ENCODE measurements at regions not wholly inside any gene's neighbourhood (a gene's known extent, or its start where the extent isn't known, plus 50 kb on each side); places are given as distances from the start of the nearest gene placed in this dataset.

DNA sequence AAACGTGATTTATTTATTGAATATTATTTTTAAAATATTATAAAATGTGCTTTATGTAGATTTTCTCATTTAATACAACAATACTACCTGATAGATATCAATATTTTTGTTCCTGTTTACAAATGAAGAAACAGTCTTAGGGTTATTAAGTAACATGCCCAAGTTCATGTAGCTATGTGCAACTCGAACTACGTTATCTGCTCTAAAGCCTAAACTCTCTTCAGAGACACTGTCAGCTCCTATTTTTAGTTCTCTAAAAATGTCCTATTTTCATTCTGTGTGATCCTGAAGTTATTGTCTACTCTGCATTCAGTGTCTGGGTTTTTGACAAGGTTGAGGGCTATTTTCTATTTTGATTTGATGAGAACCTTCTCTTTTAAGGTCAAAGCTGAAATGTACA is 550.1 kb upstream of the B3GALT2 start:
- Mint-ChIP-seq H3K4me1 (ENCODE audit: low read depth) (peaks cover 2% of the 10 kb centered on the region), H3K4me3 (no peak overlapping the region), H3K36me3 (peaks cover 2% of the 10 kb centered on the region), H3K27me3 (no peaks in the 10 kb centered on the region), H3K27ac (no peak overlapping the region), H3K9me3 (ENCODE audit: low read depth) (no peaks in the 10 kb centered on the region)

- Mint-ChIP-seq H3K9me3 (ENCODE audit: low read depth) (no peaks in the 10 kb centered on the region), H3K4me1 (ENCODE audit: low read depth) (peaks cover 2% of the 10 kb centered on the region), H3K36me3 (peaks cover 2% of the 10 kb centered on the region), H3K27me3 (no peaks in the 10 kb centered on the region), H3K4me3 (no peak overlapping the region), H3K27ac (no peak overlapping the region)
Measured at GRCh38 chr1:193733674-193734073, 547.3 kb upstream of the B3GALT2 start.

DNA sequence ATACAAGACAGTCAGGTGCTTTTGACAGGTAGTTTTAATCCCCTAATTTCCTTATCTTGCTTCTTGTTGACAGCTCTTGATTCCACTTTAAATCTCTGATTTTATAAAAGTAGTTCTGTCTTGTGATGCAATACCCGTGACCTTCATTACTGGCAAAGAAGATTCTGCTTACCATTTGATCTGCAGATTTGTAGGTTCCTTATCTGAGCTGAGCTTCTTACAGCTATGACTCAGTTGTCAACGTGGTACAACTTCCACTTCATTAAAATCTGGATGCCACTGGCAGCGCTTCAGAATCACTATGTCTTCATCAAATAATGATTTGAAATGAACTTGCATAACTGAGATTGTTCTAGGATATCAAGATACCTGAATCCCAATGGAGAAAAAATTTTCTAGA is 543.6 kb upstream of the B3GALT2 start:
- Mint-ChIP-seq H3K4me1 (ENCODE audit: low read depth) (no peaks in the 10 kb centered on the region), H3K4me3 (no peak overlapping the region), H3K9me3 (ENCODE audit: low read depth) (no peaks in the 10 kb centered on the region), H3K36me3 (no peaks in the 10 kb centered on the region), H3K27ac (no peak overlapping the region), H3K27me3 (no peaks in the 10 kb centered on the region)

DNA sequence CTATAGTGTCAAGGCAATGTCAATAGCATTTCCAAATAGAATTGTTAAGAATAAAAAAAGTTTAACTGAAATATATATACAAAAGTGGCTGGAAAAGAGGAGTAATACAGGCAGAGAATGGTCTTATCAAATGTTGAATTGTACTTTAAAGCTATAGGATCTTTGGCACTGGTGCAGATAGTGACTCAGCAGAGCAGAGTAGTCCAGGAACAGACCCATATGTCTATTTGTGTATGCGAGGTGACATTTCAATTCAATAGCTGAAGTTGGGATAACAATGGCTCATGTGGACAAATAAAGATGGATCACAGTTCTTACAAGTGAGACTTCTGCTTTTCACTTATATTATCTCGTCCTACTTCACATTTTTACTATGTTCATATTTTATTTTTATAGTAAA is 543.0 kb upstream of the B3GALT2 start:
- Mint-ChIP-seq H3K4me1 (ENCODE audit: low read depth) (no peaks in the 10 kb centered on the region), H3K36me3 (no peaks in the 10 kb centered on the region), H3K9me3 (ENCODE audit: low read depth) (no peaks in the 10 kb centered on the region), H3K4me3 (no peak overlapping the region), H3K27ac (no peak overlapping the region), H3K27me3 (no peaks in the 10 kb centered on the region)

DNA sequence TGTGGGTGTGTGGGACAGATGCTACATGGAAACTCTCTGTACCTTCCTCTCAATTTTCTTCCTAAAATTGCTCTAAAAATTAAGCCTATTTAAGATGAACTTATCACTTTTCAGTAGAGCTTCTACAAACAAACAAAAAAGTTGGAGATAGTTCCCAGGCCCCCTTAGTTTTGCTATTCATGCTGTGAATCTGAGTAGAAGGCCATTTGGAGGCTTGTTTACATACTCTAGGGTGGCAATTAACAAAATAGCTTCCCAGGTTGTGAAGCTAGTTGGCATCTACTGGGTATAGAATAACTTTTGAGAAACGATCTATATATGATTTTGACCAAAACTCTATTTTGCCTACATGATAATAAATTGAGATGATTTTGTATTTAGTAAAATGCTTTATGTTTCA is 541.4 kb upstream of the B3GALT2 start:
- Mint-ChIP-seq H3K4me3 (no peak overlapping the region), H3K4me1 (ENCODE audit: low read depth) (no peaks in the 10 kb centered on the region), H3K9me3 (ENCODE audit: low read depth) (no peaks in the 10 kb centered on the region), H3K27me3 (no peaks in the 10 kb centered on the region), H3K27ac (no peak overlapping the region), H3K36me3 (no peaks in the 10 kb centered on the region)

- no peaks in the 10 kb centered on the region for H3K27me3 Mint-ChIP-seq
- no peak overlapping the region for H3K27ac Mint-ChIP-seq
- H3K9me3 Mint-ChIP-seq (ENCODE audit: low read depth) = no peaks in the 10 kb centered on the region
- H3K36me3 Mint-ChIP-seq = no peaks in the 10 kb centered on the region
- no peaks in the 10 kb centered on the region for H3K4me1 Mint-ChIP-seq (ENCODE audit: low read depth)
- H3K4me3 Mint-ChIP-seq = no peak overlapping the region
Measured at GRCh38 chr1:193726722-193727121, 540.3 kb upstream of the B3GALT2 start.

DNA sequence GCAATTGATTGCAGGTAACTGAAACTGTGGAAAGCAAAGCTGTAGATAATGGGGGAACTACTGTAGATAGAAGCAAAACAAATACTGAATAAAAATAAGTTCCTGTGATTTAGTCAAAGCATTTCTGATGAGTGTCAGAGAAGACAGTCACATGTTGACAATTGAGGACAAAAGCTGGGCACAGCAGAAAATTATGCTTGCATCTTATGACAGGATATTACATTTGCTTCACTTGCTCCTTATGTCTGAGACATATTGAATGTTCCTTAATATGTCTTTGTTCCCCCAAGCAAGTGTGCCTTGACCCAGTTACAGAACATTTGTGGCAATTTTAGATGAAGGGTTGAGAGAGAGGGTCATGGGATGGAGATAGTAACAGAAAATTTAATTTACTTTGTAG is 526.0 kb upstream of the B3GALT2 start:
- Mint-ChIP-seq H3K27me3 (no peaks in the 10 kb centered on the region), H3K27ac (no peak overlapping the region), H3K9me3 (ENCODE audit: low read depth) (peaks cover 7% of the 10 kb centered on the region), H3K4me1 (ENCODE audit: low read depth) (peaks cover 8% of the 10 kb centered on the region), H3K36me3 (peaks cover 2% of the 10 kb centered on the region), H3K4me3 (no peak overlapping the region)

DNA sequence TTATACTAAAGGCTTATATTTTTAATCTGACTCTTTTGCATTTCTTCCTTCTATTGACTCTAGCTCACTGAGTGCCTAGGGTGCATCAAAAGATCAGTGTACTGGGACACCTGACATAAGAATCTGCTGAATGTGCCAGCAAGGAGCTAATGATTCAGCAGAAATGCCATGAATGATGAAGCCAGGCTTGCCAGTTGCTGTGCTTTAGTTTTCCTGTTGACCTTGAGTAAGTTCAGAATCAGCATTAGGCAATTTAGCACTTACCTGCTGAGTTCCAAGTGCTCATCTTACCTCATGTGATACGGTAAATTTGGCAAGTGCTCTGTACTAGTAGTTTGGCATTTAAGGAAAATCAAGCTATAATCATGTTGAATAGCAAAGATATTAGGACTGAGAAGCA is 523.2 kb upstream of the B3GALT2 start:
- no peak overlapping the region for H3K27ac Mint-ChIP-seq
- no peaks in the 10 kb centered on the region for H3K27me3 Mint-ChIP-seq
- no peak overlapping the region for H3K4me3 Mint-ChIP-seq
- H3K36me3 Mint-ChIP-seq = peaks cover 7% of the 10 kb centered on the region
- peaks cover 10% of the 10 kb centered on the region for H3K4me1 Mint-ChIP-seq (ENCODE audit: low read depth)
- no peaks in the 10 kb centered on the region for H3K9me3 Mint-ChIP-seq (ENCODE audit: low read depth)

DNA sequence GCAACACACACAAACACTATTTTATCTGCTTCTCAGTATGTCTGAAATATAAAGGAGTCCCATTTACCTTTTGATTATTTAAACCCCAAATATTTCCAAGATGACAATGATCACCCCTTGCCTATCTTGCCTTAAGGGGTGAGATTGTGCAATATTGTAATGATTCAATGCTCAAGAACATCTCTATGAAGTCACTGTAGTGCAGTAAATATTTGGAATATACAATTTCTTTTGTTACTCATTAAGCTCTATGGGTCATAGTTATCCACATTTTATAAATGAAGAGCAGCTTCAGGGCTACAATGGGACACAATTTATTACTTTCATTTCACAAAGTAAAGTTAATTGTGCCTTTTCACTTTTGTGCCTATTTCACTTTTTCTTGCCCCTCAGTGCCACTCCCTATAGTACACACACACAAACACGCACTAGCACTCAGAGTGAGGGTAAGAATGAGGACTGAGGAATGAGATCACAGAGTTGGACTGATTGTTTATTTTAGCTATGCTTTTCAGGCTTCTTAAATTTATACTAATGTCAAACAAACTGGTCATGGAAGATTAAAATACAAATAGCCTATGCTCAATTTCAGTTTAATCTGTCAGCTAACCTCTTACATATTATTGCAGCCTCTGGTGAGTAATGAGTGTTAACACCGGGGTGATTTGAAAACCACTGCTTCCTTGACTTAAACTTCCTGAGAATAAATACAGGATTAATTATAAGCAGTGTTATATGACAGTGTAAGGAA is 521.0 kb upstream of the B3GALT2 start:
- Mint-ChIP-seq H3K36me3 (peaks cover 7% of the 10 kb centered on the region), H3K27ac (no peak overlapping the region), H3K9me3 (ENCODE audit: low read depth) (no peaks in the 10 kb centered on the region), H3K4me1 (ENCODE audit: low read depth) (peaks cover 10% of the 10 kb centered on the region), H3K27me3 (no peaks in the 10 kb centered on the region), H3K4me3 (no peak overlapping the region)

- no peaks in the 10 kb centered on the region for H3K9me3 Mint-ChIP-seq (ENCODE audit: low read depth)
- peaks cover 9% of the 10 kb centered on the region for H3K36me3 Mint-ChIP-seq
- no peak overlapping the region for H3K4me3 Mint-ChIP-seq
- H3K4me1 Mint-ChIP-seq (ENCODE audit: low read depth) = peaks cover 14% of the 10 kb centered on the region
- no peak overlapping the region for H3K27ac Mint-ChIP-seq
- H3K27me3 Mint-ChIP-seq = no peaks in the 10 kb centered on the region
Measured at GRCh38 chr1:193706766-193707165, 520.4 kb upstream of the B3GALT2 start.

DNA sequence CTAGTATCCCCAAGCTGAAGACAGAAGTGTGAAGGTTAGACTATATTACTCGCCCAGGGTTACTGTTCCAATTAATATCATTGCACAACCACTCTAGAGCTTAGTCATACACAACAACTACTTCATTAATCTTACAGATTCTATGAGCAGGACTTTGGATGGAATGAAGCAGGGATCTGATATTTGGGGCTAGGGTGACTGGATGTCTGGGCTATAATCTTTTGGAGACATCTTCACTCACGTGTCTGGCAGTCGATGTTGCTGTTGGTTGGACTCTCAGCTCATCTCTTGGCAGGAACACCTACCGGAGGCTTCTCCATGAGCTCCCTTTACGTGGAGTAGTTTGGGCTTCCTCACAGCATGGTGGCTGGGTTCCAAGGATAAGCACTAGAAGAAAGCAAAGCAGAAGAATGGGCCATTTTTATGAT is 519.2 kb upstream of the B3GALT2 start:
- Mint-ChIP-seq H3K4me1 (ENCODE audit: low read depth) (peaks cover 26% of the 10 kb centered on the region), H3K9me3 (ENCODE audit: low read depth) (no peaks in the 10 kb centered on the region), H3K27ac (no peak overlapping the region), H3K4me3 (no peak overlapping the region), H3K27me3 (no peaks in the 10 kb centered on the region), H3K36me3 (peaks cover 9% of the 10 kb centered on the region)

GRCh38 chr1:193703655-193704054 is 517.2 kb upstream of the B3GALT2 start:
- H3K9me3 Mint-ChIP-seq (ENCODE audit: low read depth) = no peaks in the 10 kb centered on the region
- H3K4me3 Mint-ChIP-seq = no peak overlapping the region
- no peaks in the 10 kb centered on the region for H3K27me3 Mint-ChIP-seq
- H3K27ac Mint-ChIP-seq = no peak overlapping the region
- peaks cover 30% of the 10 kb centered on the region for H3K4me1 Mint-ChIP-seq (ENCODE audit: low read depth)
- peaks cover 9% of the 10 kb centered on the region for H3K36me3 Mint-ChIP-seq

GRCh38 chr1:193703121-193703520 is 516.7 kb upstream of the B3GALT2 start:
- H3K27ac Mint-ChIP-seq = no peak overlapping the region
- no peaks in the 10 kb centered on the region for H3K27me3 Mint-ChIP-seq
- H3K9me3 Mint-ChIP-seq (ENCODE audit: low read depth) = no peaks in the 10 kb centered on the region
- peaks cover 28% of the 10 kb centered on the region for H3K4me1 Mint-ChIP-seq (ENCODE audit: low read depth)
- peaks cover 9% of the 10 kb centered on the region for H3K36me3 Mint-ChIP-seq
- no peak overlapping the region for H3K4me3 Mint-ChIP-seq

DNA sequence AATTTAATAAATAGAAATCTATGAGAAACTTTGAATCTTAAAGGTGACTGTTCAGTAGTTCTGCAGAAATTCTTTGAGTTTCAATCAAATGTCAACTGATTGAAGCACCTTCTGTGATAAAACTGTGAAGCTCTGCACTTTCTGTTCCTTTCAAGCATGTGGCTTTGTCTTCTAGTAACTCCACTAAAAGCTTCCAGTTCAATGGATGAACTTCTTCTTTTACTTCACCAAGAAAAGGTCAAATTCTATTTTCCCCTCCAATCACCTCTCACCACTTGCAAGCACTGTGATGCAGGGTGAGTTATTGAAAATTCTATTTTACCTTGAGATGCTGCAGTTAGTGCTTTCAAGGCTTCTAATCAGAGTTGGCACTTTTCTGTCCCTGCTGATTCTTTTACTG is 515.3 kb upstream of the B3GALT2 start:
- H3K36me3 Mint-ChIP-seq = peaks cover 9% of the 10 kb centered on the region
- H3K27ac Mint-ChIP-seq = peak overlapping the region; percentile 89
- H3K4me1 Mint-ChIP-seq (ENCODE audit: low read depth) = peaks cover 20% of the 10 kb centered on the region
- no peaks in the 10 kb centered on the region for H3K27me3 Mint-ChIP-seq
- H3K4me3 Mint-ChIP-seq = peak overlapping the region; percentile 20
- no peaks in the 10 kb centered on the region for H3K9me3 Mint-ChIP-seq (ENCODE audit: low read depth)

GRCh38 chr1:193700710-193701355 is 514.4 kb upstream of the B3GALT2 start:
- Mint-ChIP-seq H3K4me3 (peak overlapping the region; percentile 30), H3K9me3 (ENCODE audit: low read depth) (no peaks in the 10 kb centered on the region), H3K27ac (peak overlapping the region; percentile 89), H3K4me1 (ENCODE audit: low read depth) (peaks cover 20% of the 10 kb centered on the region), H3K27me3 (no peaks in the 10 kb centered on the region), H3K36me3 (peaks cover 8% of the 10 kb centered on the region)

DNA sequence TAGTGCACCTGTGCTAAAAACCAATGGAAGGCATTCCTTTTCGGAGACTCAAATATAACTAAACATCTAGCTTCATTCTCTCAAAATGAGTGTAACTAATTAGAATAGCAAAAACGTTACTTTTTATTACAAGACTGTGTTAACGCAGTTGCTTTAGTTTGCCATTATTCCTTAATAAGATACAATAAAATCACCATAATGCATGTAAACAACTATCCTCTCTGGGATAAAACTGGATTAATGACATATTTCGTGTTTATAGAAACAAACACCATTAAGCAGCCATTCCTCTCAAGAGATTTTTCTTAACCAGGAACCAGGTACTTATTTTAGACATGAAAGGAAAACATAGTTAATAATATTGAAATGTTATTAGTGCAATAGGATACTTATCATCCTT is 512.8 kb upstream of the B3GALT2 start:
- no peaks in the 10 kb centered on the region for H3K27me3 Mint-ChIP-seq
- no peak overlapping the region for H3K4me3 Mint-ChIP-seq
- no peak overlapping the region for H3K27ac Mint-ChIP-seq
- no peaks in the 10 kb centered on the region for H3K9me3 Mint-ChIP-seq (ENCODE audit: low read depth)
- peaks cover 2% of the 10 kb centered on the region for H3K36me3 Mint-ChIP-seq
- peaks cover 20% of the 10 kb centered on the region for H3K4me1 Mint-ChIP-seq (ENCODE audit: low read depth)

Measured in activated naive CD8-positive, alpha-beta T cell (primary cell).